Spinal cord (tissue), 9 donors: ENCODE measurements at regions not wholly inside any gene's neighbourhood (a gene's known extent, or its start where the extent isn't known, plus 50 kb on each side); places are given as distances from the start of the nearest gene placed in this dataset.

Source experiments
- DNase-seq, 6 donors: peaks; one replicate each; pipeline versions ENCODE4 v3.0.0 to v3.0.0-alpha.2; 2013 to 2015; ENCODE audit warnings: low spot score in 6 of 6, low read depth in 4 of 6
- H3K27ac ChIP-seq: one replicate; pipeline ENCODE4 v1.5.1; 2013; ENCODE audit warnings: low read depth, low read length, control low read depth
- H3K27me3 ChIP-seq: one replicate; pipeline ENCODE4 v1.6.1; 2013; ENCODE audit warnings: low read length; ENCODE audit not compliant: control insufficient read depth, insufficient read depth
- H3K36me3 ChIP-seq: one replicate; pipeline ENCODE4 v1.6.1; 2013; ENCODE audit warnings: low read length; ENCODE audit not compliant: control insufficient read depth, insufficient read depth
- H3K4me1 ChIP-seq: one replicate; pipeline ENCODE4 v1.6.1; 2013; ENCODE audit warnings: low read length; ENCODE audit not compliant: control insufficient read depth, insufficient read depth
- H3K4me3 ChIP-seq: one replicate; pipeline ENCODE4 v1.5.1; 2013; ENCODE audit warnings: low read depth, low read length, control low read depth
- H3K9me3 ChIP-seq: one replicate; pipeline ENCODE4 v1.6.1; 2013; ENCODE audit warnings: low read length; ENCODE audit not compliant: control insufficient read depth, insufficient read depth
- WGBS: methylation state at CpG from one replicate; pipeline ENCODE4 v1.1.5; 2013; ENCODE audit warnings: missing lambda C conversion rate; ENCODE audit not compliant: insufficient coverage; 5-methylcytosine and 5-hydroxymethylcytosine counted together
- donor health status: healthy.

DNA sequence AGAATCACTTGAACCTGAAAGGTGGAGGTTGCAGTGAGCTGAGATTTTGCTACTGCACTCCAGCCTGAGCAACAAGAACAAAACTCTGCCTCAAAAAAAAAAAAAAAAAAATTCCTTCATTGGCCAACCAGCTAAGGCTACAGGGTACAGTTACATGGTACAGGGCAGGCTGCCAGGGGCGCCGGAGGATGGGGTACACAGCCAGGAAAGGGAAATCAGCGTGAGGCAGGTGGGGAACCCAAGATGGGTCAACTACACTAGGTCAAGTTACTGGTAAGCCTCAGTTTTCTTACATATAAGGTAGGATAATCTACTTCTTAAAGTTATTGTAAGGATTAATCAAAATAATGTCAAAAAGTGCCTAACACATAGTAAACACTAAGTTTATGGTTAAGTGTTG, 69.6 kb upstream of the KCNK12 start:
- WGBS = 88% methylated on average over 2 of the region's 3 CpGs
- Histone ChIP-seq H3K27me3 (no peaks in the 10 kb centered on the region), H3K9me3 (no peaks in the 10 kb centered on the region), H3K4me1 (no peaks in the 10 kb centered on the region), H3K4me3 (no peak overlapping the region), H3K27ac (no peak overlapping the region), H3K36me3 (no peaks in the 10 kb centered on the region)
- no peak for DNase-seq

DNA sequence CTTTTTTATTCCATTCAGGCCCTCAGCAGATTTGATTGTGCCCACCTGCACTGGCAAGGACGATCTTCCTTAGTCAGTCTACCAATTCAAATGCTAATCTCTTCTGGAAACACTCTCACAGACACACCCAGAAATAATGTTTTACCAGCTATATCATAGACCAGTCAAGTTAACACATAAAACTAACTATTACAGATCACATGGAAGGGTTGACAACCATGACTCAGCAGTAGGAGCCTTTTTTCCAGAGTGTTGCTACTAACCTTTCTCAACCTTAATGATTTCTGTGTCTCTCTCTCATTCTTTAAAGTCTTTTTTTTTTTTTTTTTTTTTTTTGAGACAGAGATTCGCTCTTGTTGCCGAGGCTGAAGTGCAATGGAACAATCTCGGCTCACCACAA, 68.7 kb upstream of the KCNK12 start:
- 56% methylated on average over 1 of the region's 4 CpGs for WGBS
- Histone ChIP-seq H3K27ac (no peak overlapping the region), H3K27me3 (no peaks in the 10 kb centered on the region), H3K4me3 (no peak overlapping the region), H3K36me3 (no peaks in the 10 kb centered on the region), H3K4me1 (no peaks in the 10 kb centered on the region), H3K9me3 (no peaks in the 10 kb centered on the region)
- no peak for DNase-seq

DNA sequence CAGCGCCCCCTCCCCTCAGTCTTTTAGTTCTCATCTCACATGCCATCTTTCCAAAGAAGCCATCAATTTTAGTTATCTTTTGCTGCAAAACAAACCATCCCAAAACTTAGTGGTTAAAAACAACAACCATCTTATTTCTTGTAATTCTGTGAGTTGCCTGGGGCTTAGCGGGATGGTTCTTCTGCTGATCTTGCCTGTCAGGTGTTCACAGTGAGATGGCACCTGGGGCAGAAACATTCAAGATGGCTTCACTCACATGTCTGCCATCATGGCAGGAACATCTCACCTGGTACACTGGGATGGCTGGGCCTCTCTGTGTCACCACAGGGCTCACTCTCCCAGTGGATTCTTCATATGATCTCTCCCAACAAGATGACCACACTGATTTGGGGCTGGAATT, 67.6 kb upstream of the KCNK12 start:
- H3K4me1 ChIP-seq = no peaks in the 10 kb centered on the region
- H3K27ac ChIP-seq = no peak overlapping the region
- no peaks in the 10 kb centered on the region for H3K27me3 ChIP-seq
- H3K4me3 ChIP-seq = no peak overlapping the region
- no peaks in the 10 kb centered on the region for H3K36me3 ChIP-seq
- H3K9me3 ChIP-seq = no peaks in the 10 kb centered on the region
- WGBS = 79% methylated on average over 2 of the region's 2 CpGs
- DNase-seq = no peak

DNA sequence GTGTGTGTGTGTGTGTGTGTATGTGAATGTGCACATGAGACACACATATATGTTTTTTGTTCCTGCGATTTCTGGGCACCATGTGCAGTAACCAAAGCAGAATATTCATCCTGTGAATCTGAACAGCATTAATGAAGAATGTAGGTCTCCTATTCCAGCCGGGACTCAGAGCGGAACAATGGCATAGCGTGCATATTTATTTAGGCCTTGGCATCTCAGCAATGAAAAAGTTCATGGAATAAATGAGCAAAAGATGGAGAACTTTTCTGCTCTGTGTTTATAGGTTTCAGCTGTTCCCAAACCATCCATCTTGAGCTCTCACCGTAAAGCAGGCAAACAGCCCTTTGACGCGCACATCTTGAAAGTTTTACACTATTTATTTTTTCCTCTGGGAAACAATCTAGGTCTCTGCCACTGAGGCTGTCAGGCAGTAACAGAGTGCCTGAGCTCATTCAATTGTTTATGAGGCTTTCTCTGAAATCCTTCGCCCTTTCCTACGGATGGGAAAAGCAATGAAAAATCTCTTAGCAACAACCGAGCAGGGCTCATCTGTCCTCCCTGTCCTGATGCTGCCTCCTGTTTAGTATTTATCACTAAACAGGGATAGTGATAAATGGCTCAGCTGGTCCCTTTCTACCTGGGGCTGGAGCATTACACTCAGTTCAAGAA, 65.9 kb upstream of the KCNK12 start:
- Histone ChIP-seq H3K27ac (no peak overlapping the region), H3K36me3 (no peaks in the 10 kb centered on the region)
- peak in 2 of 6 donors; percentile 12 to 78 for DNase-seq

DNA sequence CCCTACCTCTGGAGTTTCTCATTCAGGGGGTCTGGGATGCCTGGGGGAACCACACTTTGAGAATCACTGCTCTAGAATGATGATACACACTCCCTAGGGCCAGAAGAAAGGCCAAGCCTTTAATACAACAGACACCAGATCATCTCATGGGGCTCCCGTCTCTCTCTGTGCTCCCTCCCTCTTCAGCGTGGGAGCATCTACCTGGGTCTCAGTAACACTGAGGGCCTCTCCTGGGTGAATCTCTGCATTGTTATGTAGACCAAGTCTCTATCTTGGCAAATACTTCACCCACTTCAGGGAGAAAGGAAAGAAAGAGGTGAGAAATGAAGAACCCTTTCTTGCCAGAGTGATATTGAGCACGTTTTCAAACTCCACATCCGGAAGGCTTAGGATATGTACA, 65.4 kb upstream of the KCNK12 start:
- Histone ChIP-seq H3K9me3 (no peaks in the 10 kb centered on the region), H3K36me3 (no peaks in the 10 kb centered on the region), H3K4me1 (peaks cover 4% of the 10 kb centered on the region), H3K4me3 (no peak overlapping the region), H3K27ac (no peak overlapping the region), H3K27me3 (no peaks in the 10 kb centered on the region)
- WGBS = 67% methylated on average over 1 of the region's 4 CpGs
- no peak for DNase-seq

More for the DNA sequence above, 65.9 kb upstream of the KCNK12 start:
- Histone ChIP-seq H3K4me1 (peaks cover 4% of the 10 kb centered on the region), H3K4me3 (no peak overlapping the region), H3K27me3 (no peaks in the 10 kb centered on the region), H3K9me3 (no peaks in the 10 kb centered on the region)
- 18% methylated on average over 7 of the region's 10 CpGs for WGBS

GRCh38 chr2:47632754-47633153, 62.0 kb upstream of the KCNK12 start:
- no peaks in the 10 kb centered on the region for H3K36me3 ChIP-seq
- no peak overlapping the region for H3K4me3 ChIP-seq
- H3K9me3 ChIP-seq = no peaks in the 10 kb centered on the region
- H3K4me1 ChIP-seq = peaks cover 4% of the 10 kb centered on the region
- DNase-seq = no peak
- H3K27me3 ChIP-seq = no peaks in the 10 kb centered on the region
- 85% methylated on average over 3 of the region's 3 CpGs for WGBS
- no peak overlapping the region for H3K27ac ChIP-seq

- DNase-seq = no peak
- WGBS = 82% methylated on average over 10 of the region's 12 CpGs
- Histone ChIP-seq H3K4me3 (no peak overlapping the region), H3K9me3 (no peaks in the 10 kb centered on the region), H3K27me3 (no peaks in the 10 kb centered on the region), H3K27ac (no peak overlapping the region), H3K4me1 (peaks cover 4% of the 10 kb centered on the region), H3K36me3 (no peaks in the 10 kb centered on the region)
These were observed 61.1 kb upstream of the KCNK12 start for GRCh38 chr2:47631792-47632398.

GRCh38 chr2:47631306-47631705, 60.5 kb upstream of the KCNK12 start:
- Histone ChIP-seq H3K4me1 (peaks cover 4% of the 10 kb centered on the region), H3K27me3 (no peaks in the 10 kb centered on the region), H3K36me3 (no peaks in the 10 kb centered on the region), H3K27ac (no peak overlapping the region), H3K4me3 (no peak overlapping the region), H3K9me3 (no peaks in the 10 kb centered on the region)
- no peak for DNase-seq
- 100% methylated on average over 1 of the region's 6 CpGs for WGBS

GRCh38 chr2:47629501-47630460, 59.0 kb upstream of the KCNK12 start:
- Histone ChIP-seq H3K9me3 (no peaks in the 10 kb centered on the region), H3K4me3 (no peak overlapping the region), H3K4me1 (peaks cover 4% of the 10 kb centered on the region), H3K27me3 (no peaks in the 10 kb centered on the region), H3K27ac (no peak overlapping the region), H3K36me3 (no peaks in the 10 kb centered on the region)
- DNase-seq = no peak
- 84% methylated on average over 7 of the region's 7 CpGs for WGBS
